ENCODE measurements at regions not wholly inside any gene's neighbourhood (a gene's known extent, or its start where the extent isn't known, plus 50 kb on each side); places are given as distances from the start of the nearest gene placed in this dataset.
"Not testable (repeated sequence)": the region's sequence is repeated elsewhere in the genome, so short reads cannot be mapped to it uniquely, and the experiment has no call there.

GRCh38 chr21:6374232-6374631, 4147.2 kb upstream of the TPTE start:
- TF ChIP-seq TARDBP (IDR thresholded peaks at IDR 0.05; ENCODE audit: borderline replicate concordance); PAX5 (IDR thresholded peaks at IDR 0.05; ENCODE audit: borderline replicate concordance, low read depth, low read length); CHD4 (IDR thresholded peaks at IDR 0.05); FOXM1 (IDR thresholded peaks at IDR 0.05; ENCODE audit: low read depth, low read length); NFIC (IDR thresholded peaks at IDR 0.05; ENCODE audit: low read depth, low read length); TCF12 (IDR thresholded peaks at IDR 0.05; ENCODE audit: low read depth, low read length); RCOR1 (conservative IDR thresholded peaks at IDR 0.05; ENCODE audit: low read depth, low read length): not testable (repeated sequence)
- TF ChIP-seq, protein P1, sequence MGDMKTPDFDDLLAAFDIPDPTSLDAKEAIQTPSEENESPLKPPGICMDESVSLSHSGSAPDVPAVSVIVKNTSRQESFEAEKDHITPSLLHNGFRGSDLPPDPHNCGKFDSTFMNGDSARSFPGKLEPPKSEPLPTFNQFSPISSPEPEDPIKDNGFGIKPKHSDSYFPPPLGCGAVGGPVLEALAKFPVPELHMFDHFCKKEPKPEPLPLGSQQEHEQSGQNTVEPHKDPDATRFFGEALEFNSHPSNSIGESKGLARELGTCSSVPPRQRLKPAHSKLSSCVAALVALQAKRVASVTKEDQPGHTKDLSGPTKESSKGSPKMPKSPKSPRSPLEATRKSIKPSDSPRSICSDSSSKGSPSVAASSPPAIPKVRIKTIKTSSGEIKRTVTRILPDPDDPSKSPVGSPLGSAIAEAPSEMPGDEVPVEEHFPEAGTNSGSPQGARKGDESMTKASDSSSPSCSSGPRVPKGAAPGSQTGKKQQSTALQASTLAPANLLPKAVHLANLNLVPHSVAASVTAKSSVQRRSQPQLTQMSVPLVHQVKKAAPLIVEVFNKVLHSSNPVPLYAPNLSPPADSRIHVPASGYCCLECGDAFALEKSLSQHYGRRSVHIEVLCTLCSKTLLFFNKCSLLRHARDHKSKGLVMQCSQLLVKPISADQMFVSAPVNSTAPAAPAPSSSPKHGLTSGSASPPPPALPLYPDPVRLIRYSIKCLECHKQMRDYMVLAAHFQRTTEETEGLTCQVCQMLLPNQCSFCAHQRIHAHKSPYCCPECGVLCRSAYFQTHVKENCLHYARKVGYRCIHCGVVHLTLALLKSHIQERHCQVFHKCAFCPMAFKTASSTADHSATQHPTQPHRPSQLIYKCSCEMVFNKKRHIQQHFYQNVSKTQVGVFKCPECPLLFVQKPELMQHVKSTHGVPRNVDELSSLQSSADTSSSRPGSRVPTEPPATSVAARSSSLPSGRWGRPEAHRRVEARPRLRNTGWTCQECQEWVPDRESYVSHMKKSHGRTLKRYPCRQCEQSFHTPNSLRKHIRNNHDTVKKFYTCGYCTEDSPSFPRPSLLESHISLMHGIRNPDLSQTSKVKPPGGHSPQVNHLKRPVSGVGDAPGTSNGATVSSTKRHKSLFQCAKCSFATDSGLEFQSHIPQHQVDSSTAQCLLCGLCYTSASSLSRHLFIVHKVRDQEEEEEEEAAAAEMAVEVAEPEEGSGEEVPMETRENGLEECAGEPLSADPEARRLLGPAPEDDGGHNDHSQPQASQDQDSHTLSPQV (IDR thresholded peaks at IDR 0.05), result not testable (repeated sequence)
- TF ChIP-seq, protein P2, sequence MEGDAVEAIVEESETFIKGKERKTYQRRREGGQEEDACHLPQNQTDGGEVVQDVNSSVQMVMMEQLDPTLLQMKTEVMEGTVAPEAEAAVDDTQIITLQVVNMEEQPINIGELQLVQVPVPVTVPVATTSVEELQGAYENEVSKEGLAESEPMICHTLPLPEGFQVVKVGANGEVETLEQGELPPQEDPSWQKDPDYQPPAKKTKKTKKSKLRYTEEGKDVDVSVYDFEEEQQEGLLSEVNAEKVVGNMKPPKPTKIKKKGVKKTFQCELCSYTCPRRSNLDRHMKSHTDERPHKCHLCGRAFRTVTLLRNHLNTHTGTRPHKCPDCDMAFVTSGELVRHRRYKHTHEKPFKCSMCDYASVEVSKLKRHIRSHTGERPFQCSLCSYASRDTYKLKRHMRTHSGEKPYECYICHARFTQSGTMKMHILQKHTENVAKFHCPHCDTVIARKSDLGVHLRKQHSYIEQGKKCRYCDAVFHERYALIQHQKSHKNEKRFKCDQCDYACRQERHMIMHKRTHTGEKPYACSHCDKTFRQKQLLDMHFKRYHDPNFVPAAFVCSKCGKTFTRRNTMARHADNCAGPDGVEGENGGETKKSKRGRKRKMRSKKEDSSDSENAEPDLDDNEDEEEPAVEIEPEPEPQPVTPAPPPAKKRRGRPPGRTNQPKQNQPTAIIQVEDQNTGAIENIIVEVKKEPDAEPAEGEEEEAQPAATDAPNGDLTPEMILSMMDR (IDR thresholded peaks at IDR 0.05 in 2 of 3, conservative IDR thresholded peaks at IDR 0.05 in 1 of 3; ENCODE audit: control insufficient read depth in 2 of 3, extremely low read depth in 1 of 3, insufficient read depth in 1 of 3, low read depth in 3 of 3, low read length in 3 of 3), result peak in 2 of 3 experiments; percentile 11 to 17; a peak in 1 of 6 replicates
